Chondrocyte (in vitro differentiated cells): ENCODE measurements at regions not wholly inside any gene's neighbourhood (a gene's known extent, or its start where the extent isn't known, plus 50 kb on each side); places are given as distances from the start of the nearest gene placed in this dataset.

Source experiments
- DNase-seq: peaks from one replicate; pipeline ENCODE4 v3.0.0; 2021; ENCODE audit warnings: mixed read lengths, low spot score
- H3K27ac Mint-ChIP-seq: one replicate; pipeline ENCODE4 v1.8.0; 2021; ENCODE audit warnings: mild to moderate bottlenecking, moderate library complexity, mixed read lengths; ENCODE audit not compliant: unreplicated experiment
- H3K27me3 Mint-ChIP-seq: 2 replicates; pipeline ENCODE4 v1.8.0; 2021; ENCODE audit warnings: low read depth, mixed read lengths
- H3K36me3 Mint-ChIP-seq: 2 replicates; pipeline ENCODE4 v1.8.0; 2021; ENCODE audit warnings: low read depth, mixed read lengths
- H3K4me1 Mint-ChIP-seq: 2 replicates; pipeline ENCODE4 v1.8.0; 2021; ENCODE audit warnings: low read depth, mild to moderate bottlenecking, mixed read lengths
- H3K4me3 Mint-ChIP-seq: one replicate; pipeline ENCODE4 v1.8.0; 2021; ENCODE audit warnings: mild to moderate bottlenecking, moderate library complexity, mixed read lengths; ENCODE audit not compliant: unreplicated experiment
- H3K9me3 Mint-ChIP-seq: 2 replicates; pipeline ENCODE4 v1.8.0; 2021; ENCODE audit warnings: low read depth, mixed read lengths
- TF ChIP-seq, protein P1 (sequence below): fragments of 200-600 bp; sonication (generic); IDR thresholded peaks from 2 replicates; pipeline ENCODE4 v1.5.0; 2021; ENCODE audit warnings: antibody characterized with exemption, mild to moderate bottlenecking, moderate library complexity

DNA sequence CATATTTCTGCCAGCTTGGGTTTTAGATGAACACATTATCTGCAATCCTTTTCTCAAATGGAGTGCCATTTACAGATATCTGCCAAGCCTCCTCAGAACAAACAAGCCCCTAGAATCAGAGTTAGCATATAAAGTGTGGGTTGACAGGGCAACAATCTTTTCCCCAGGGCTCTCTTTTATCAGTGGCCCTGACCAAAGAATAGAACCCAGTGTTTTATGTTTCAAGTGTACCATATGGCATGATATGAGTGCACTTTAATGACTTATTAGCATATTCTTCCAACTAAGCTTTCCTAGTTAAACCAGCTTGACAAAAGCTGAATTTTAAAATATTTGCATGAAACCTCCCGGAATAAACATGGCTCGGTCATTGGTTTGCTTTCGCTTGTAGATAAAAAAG lies 57.3 kb downstream of the EVX1 start:
- H3K27ac Mint-ChIP-seq = no peak overlapping the region
- DNase-seq = no peak
- no peak overlapping the region for H3K4me3 Mint-ChIP-seq
- no peaks in the 10 kb centered on the region for H3K36me3 Mint-ChIP-seq
- no peaks in the 10 kb centered on the region for H3K9me3 Mint-ChIP-seq
- H3K27me3 Mint-ChIP-seq = peaks cover 28% of the 10 kb centered on the region
- TF ChIP-seq, protein P1, sequence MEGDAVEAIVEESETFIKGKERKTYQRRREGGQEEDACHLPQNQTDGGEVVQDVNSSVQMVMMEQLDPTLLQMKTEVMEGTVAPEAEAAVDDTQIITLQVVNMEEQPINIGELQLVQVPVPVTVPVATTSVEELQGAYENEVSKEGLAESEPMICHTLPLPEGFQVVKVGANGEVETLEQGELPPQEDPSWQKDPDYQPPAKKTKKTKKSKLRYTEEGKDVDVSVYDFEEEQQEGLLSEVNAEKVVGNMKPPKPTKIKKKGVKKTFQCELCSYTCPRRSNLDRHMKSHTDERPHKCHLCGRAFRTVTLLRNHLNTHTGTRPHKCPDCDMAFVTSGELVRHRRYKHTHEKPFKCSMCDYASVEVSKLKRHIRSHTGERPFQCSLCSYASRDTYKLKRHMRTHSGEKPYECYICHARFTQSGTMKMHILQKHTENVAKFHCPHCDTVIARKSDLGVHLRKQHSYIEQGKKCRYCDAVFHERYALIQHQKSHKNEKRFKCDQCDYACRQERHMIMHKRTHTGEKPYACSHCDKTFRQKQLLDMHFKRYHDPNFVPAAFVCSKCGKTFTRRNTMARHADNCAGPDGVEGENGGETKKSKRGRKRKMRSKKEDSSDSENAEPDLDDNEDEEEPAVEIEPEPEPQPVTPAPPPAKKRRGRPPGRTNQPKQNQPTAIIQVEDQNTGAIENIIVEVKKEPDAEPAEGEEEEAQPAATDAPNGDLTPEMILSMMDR = no peak
- H3K4me1 Mint-ChIP-seq = no peaks in the 10 kb centered on the region

DNA sequence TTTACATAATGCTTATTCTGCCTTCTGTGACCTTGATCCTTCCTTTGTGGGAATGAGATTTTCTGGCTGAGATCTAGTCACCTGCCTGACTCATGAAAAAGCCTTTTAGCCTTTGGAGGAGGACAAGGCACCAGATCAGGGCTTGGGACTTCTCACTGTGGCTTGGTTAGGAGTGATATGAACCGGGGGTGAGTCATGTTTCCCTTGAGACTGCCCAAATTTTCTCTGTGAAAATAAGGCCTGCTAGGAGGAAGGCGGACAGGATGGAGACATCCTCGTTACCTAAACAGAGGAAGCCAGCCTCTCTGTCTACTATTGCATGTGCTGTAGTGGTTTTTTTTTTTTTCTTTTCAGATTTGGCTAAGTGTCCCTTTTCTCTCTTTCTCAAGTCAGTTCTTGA lies 57.8 kb downstream of the EVX1 start:
- Mint-ChIP-seq H3K9me3 (no peaks in the 10 kb centered on the region), H3K27ac (no peak overlapping the region)
- DNase-seq = no peak

DNA sequence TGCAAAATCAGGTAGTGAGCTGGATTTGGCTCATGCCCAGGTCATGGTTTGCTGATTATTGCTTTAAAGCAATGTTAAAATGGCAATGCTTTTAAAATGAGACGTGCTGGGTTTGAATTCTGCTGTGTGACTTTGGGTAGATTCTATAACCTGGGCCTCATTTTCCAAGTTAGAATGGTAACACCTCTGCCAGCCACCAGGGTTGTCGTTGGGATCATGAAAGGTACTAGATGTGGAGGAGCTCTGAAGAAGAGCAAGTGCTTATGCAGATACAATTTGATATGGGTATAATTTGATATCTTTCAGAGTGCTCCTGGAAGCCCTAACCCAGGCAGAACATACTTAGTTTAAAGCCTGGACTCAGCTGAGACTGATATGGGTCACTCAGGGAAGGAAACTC lies 60.0 kb downstream of the EVX1 start:
- no peak overlapping the region for H3K4me3 Mint-ChIP-seq
- no peak for DNase-seq
- H3K27ac Mint-ChIP-seq = no peak overlapping the region
- H3K27me3 Mint-ChIP-seq = peaks cover 25% of the 10 kb centered on the region
- H3K36me3 Mint-ChIP-seq = no peaks in the 10 kb centered on the region
- TF ChIP-seq, protein P1 = no peak
- H3K9me3 Mint-ChIP-seq = no peaks in the 10 kb centered on the region
- H3K4me1 Mint-ChIP-seq = no peaks in the 10 kb centered on the region

More for the DNA sequence above, 57.8 kb downstream of the EVX1 start:
- H3K4me3 Mint-ChIP-seq = no peak overlapping the region
- TF ChIP-seq, protein P1 = no peak
- peaks cover 29% of the 10 kb centered on the region for H3K27me3 Mint-ChIP-seq
- no peaks in the 10 kb centered on the region for H3K36me3 Mint-ChIP-seq
- H3K4me1 Mint-ChIP-seq = no peaks in the 10 kb centered on the region

GRCh38 chr7:27303026-27303425 lies 60.4 kb downstream of the EVX1 start:
- no peaks in the 10 kb centered on the region for H3K9me3 Mint-ChIP-seq
- H3K4me3 Mint-ChIP-seq = no peak overlapping the region
- peaks cover 23% of the 10 kb centered on the region for H3K27me3 Mint-ChIP-seq

GRCh38 chr7:27305854-27306253 lies 63.3 kb downstream of the EVX1 start:
- H3K4me1 Mint-ChIP-seq = no peaks in the 10 kb centered on the region
- H3K27ac Mint-ChIP-seq = no peak overlapping the region
- no peak for DNase-seq
- H3K9me3 Mint-ChIP-seq = no peaks in the 10 kb centered on the region
- H3K4me3 Mint-ChIP-seq = no peak overlapping the region
- TF ChIP-seq, protein P1 = no peak
- no peaks in the 10 kb centered on the region for H3K36me3 Mint-ChIP-seq
- H3K27me3 Mint-ChIP-seq = peaks cover 18% of the 10 kb centered on the region

More at GRCh38 chr7:27303026-27303425, 60.4 kb downstream of the EVX1 start:
- TF ChIP-seq, protein P1 = no peak
- DNase-seq = no peak
- no peaks in the 10 kb centered on the region for H3K36me3 Mint-ChIP-seq
- no peaks in the 10 kb centered on the region for H3K4me1 Mint-ChIP-seq
- no peak overlapping the region for H3K27ac Mint-ChIP-seq
